ENCODE measurements at regions not wholly inside any gene's neighbourhood (a gene's known extent, or its start where the extent isn't known, plus 50 kb on each side); places are given as distances from the start of the nearest gene placed in this dataset.

- TF ChIP-seq KLF7 (tag by site-specific recombination; IDR thresholded peaks at IDR 0.05; ENCODE audit: borderline replicate concordance) (no peak), CTCF (tag by site-specific recombination; IDR thresholded peaks at IDR 0.05) (no peak), ZNF121 (tag by site-specific recombination; IDR thresholded peaks at IDR 0.05) (no peak), ZNF664 (tag by site-specific recombination; IDR thresholded peaks at IDR 0.05) (no peak), KLF10 (tag by site-specific recombination; IDR thresholded peaks at IDR 0.05) (no peak), ZNF114 (tag by site-specific recombination; IDR thresholded peaks at IDR 0.05) (no peak), ZNF768 (tag by site-specific recombination; IDR thresholded peaks at IDR 0.05) (no peak)
- TF ChIP-seq, protein P1, sequence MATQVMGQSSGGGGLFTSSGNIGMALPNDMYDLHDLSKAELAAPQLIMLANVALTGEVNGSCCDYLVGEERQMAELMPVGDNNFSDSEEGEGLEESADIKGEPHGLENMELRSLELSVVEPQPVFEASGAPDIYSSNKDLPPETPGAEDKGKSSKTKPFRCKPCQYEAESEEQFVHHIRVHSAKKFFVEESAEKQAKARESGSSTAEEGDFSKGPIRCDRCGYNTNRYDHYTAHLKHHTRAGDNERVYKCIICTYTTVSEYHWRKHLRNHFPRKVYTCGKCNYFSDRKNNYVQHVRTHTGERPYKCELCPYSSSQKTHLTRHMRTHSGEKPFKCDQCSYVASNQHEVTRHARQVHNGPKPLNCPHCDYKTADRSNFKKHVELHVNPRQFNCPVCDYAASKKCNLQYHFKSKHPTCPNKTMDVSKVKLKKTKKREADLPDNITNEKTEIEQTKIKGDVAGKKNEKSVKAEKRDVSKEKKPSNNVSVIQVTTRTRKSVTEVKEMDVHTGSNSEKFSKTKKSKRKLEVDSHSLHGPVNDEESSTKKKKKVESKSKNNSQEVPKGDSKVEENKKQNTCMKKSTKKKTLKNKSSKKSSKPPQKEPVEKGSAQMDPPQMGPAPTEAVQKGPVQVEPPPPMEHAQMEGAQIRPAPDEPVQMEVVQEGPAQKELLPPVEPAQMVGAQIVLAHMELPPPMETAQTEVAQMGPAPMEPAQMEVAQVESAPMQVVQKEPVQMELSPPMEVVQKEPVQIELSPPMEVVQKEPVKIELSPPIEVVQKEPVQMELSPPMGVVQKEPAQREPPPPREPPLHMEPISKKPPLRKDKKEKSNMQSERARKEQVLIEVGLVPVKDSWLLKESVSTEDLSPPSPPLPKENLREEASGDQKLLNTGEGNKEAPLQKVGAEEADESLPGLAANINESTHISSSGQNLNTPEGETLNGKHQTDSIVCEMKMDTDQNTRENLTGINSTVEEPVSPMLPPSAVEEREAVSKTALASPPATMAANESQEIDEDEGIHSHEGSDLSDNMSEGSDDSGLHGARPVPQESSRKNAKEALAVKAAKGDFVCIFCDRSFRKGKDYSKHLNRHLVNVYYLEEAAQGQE (tag by site-specific recombination; IDR thresholded peaks at IDR 0.05), result no peak
Measured at GRCh38 chr1:78274814-78275213, 216.0 kb upstream of the PTGFR start.

Data from HEK293 (cell line).